H1 (cell line): ENCODE measurements at regions not wholly inside any gene's neighbourhood (a gene's known extent, or its start where the extent isn't known, plus 50 kb on each side); places are given as distances from the start of the nearest gene placed in this dataset.

Experiments
- CTCF ChIA-PET: fragments of 300-600 bp; sonication (Branson Sonifier 250); formaldehyde crosslinking; loops from one replicate; lab custom pipeline; 2021; ENCODE audit not compliant: partially characterized antibody; lab: Charles Lee
- POLR2A ChIA-PET: fragments of 300-600 bp; sonication (Branson Sonifier 250); formaldehyde crosslinking; loops from one replicate; lab custom pipeline; 2021; ENCODE audit warnings: inconsistent platforms; ENCODE audit not compliant: partially characterized antibody; lab: Charles Lee
- DNase-seq, 2 experiments: peaks; one replicate each; pipeline versions ENCODE4 v3.0.0 to v3.0.0-alpha.2; 2010 to 2022; ENCODE audit warnings: low spot score in 2 of 2, low read depth in 1 of 2, mixed read lengths in 1 of 2
- FAIRE-seq: peaks from 2 replicates; lab custom pipeline; 2011; peaks lifted over from hg19 to GRCh38; lab: Jason Lieb, UNC
- H2AFZ ChIP-seq: 2 replicates; pipeline ENCODE4 v1.8.1; 2012; ENCODE audit warnings: low read length, inconsistent platforms
- H2AK5ac ChIP-seq: 2 replicates; pipeline ENCODE4 v1.6.1; 2013; ENCODE audit warnings: low read depth, low read length
- H2BK120ac ChIP-seq: replicated peaks from 2 replicates; pipeline ENCODE3; 2013; ENCODE audit warnings: low read depth, low read length, inconsistent platforms
- H2BK12ac ChIP-seq: 2 replicates; pipeline ENCODE4 v1.6.1; 2013; ENCODE audit warnings: low read depth, low read length
- H2BK15ac ChIP-seq: 2 replicates; pipeline ENCODE4 v1.6.1; 2013; ENCODE audit warnings: low read length
- H2BK20ac ChIP-seq: 2 replicates; pipeline ENCODE4 v1.6.1; 2013; ENCODE audit warnings: low read length
- H2BK5ac ChIP-seq: 2 replicates; pipeline ENCODE4 v1.6.1; 2013; ENCODE audit warnings: low read depth, low read length
- H3K14ac ChIP-seq: 2 replicates; pipeline ENCODE4 v1.6.1; 2013; ENCODE audit warnings: inconsistent platforms; ENCODE audit not compliant: insufficient read length
- H3K18ac ChIP-seq: 2 replicates; pipeline ENCODE4 v1.6.1; 2013; ENCODE audit warnings: low read length; ENCODE audit errors: extremely low read depth
- H3K23ac ChIP-seq: 2 replicates; pipeline ENCODE4 v1.6.1; 2013; ENCODE audit warnings: inconsistent platforms; ENCODE audit not compliant: insufficient read length
- H3K23me2 ChIP-seq: 2 replicates; pipeline ENCODE4 v1.6.1; 2013; ENCODE audit warnings: low read depth, low read length
- H3K27ac ChIP-seq: 2 replicates; pipeline ENCODE4 v1.6.1; 2011; ENCODE audit warnings: low read depth, low read length, inconsistent platforms
- H3K27me3 ChIP-seq, 4 experiments: replicated peaks in 1 of 4; 1 replicate in 1 of 4; 2 replicates in 3 of 4; pipeline versions ENCODE4 v1.6.1 to v1.8.1; 2011 to 2013; ENCODE audit warnings: low read length in 3 of 4, mild to moderate bottlenecking in 3 of 4, inconsistent platforms in 2 of 4, mixed read lengths in 2 of 4, moderate library complexity in 1 of 4; ENCODE audit not compliant: control insufficient read depth in 3 of 4, insufficient read depth in 3 of 4; ENCODE audit errors: extremely low read depth in 1 of 4
- H3K36me3 ChIP-seq, 4 experiments: 2 replicates each; pipeline versions ENCODE4 v1.6.1 to v1.8.1; 2011 to 2013; ENCODE audit warnings: mild to moderate bottlenecking in 4 of 4, low read length in 3 of 4, moderate library complexity in 2 of 4, control low read depth in 1 of 4, inconsistent platforms in 1 of 4; ENCODE audit not compliant: insufficient read depth in 4 of 4, control insufficient read depth in 2 of 4
- H3K4ac ChIP-seq: replicated peaks from 2 replicates; pipeline ENCODE3; 2013; ENCODE audit warnings: low read length, low read depth, mixed read lengths, inconsistent platforms; ENCODE audit not compliant: insufficient read length
- H3K4me1 ChIP-seq, 4 experiments: replicated peaks in 1 of 4; 1 replicate in 1 of 4; 2 replicates in 3 of 4; pipeline versions ENCODE4 v1.6.1 to v1.8.1; 2011 to 2013; ENCODE audit warnings: low read length in 3 of 4, inconsistent platforms in 2 of 4, mixed read lengths in 1 of 4; ENCODE audit not compliant: insufficient read depth in 4 of 4, control insufficient read depth in 3 of 4
- H3K4me2 ChIP-seq, 2 experiments: 2 replicates each; pipeline versions ENCODE4 v1.6.1 to v1.8.1; 2011 to 2013; ENCODE audit warnings: low read depth in 2 of 2, low read length in 2 of 2, control low read depth in 1 of 2, inconsistent platforms in 1 of 2, mild to moderate bottlenecking in 1 of 2; ENCODE audit not compliant: insufficient read depth in 1 of 2
- H3K4me3 ChIP-seq, 4 experiments: fragments of 200-600, 300-600 bp in 1 of 4; sonication (generic), shearing (Covaris generic), sonication (Bioruptor Twin) in 1 of 4; 2 replicates each; pipeline versions ENCODE4 v1.5.1 to v1.8.1; 2011 to 2016; ENCODE audit warnings: low read length in 4 of 4, low read depth in 3 of 4, control low read depth in 2 of 4, inconsistent platforms in 2 of 4, mild to moderate bottlenecking in 2 of 4, mixed read lengths in 1 of 4, moderate library complexity in 1 of 4; ENCODE audit not compliant: insufficient read depth in 2 of 4; ENCODE audit errors: extremely low read depth in 1 of 4
- H3K56ac ChIP-seq: replicated peaks from 2 replicates; pipeline ENCODE3; 2013; ENCODE audit warnings: low read depth, mild to moderate bottlenecking, mixed read lengths, low read length, inconsistent platforms; ENCODE audit not compliant: insufficient read length
- H3K79me1 ChIP-seq: 2 replicates; pipeline ENCODE4 v1.6.1; 2013; ENCODE audit warnings: low read depth, low read length, control low read depth
- H3K79me2 ChIP-seq, 2 experiments: 2 replicates each; pipeline versions ENCODE4 v1.6.1 to v1.8.1; 2012 to 2013; ENCODE audit warnings: low read length in 2 of 2, mild to moderate bottlenecking in 2 of 2, inconsistent platforms in 1 of 2; ENCODE audit not compliant: insufficient read depth in 2 of 2, control insufficient read depth in 1 of 2
- H3K9ac ChIP-seq, 4 experiments: replicated peaks in 1 of 4; 1 replicate in 1 of 4; 2 replicates in 3 of 4; pipeline versions ENCODE4 v1.6.1 to v1.8.1; 2011 to 2013; ENCODE audit warnings: low read depth in 3 of 4, low read length in 3 of 4, control low read depth in 2 of 4, mild to moderate bottlenecking in 2 of 4, moderate library complexity in 2 of 4, inconsistent platforms in 1 of 4; ENCODE audit errors: extremely low read depth in 1 of 4
- H3K9me3 ChIP-seq, 2 experiments: 2 replicates each; pipeline versions ENCODE4 v1.6.1 to v1.8.1; 2012 to 2013; ENCODE audit warnings: mild to moderate bottlenecking in 2 of 2, moderate library complexity in 2 of 2, control low read depth in 1 of 2, inconsistent platforms in 1 of 2, low read depth in 1 of 2, low read length in 1 of 2, mixed read lengths in 1 of 2; ENCODE audit not compliant: insufficient read depth in 2 of 2
- H4K20me1 ChIP-seq, 2 experiments: replicated peaks in 1 of 2; 2 replicates each; pipeline versions ENCODE3 to v1.8.1; 2011 to 2013; ENCODE audit warnings: inconsistent platforms in 2 of 2, low read length in 2 of 2, mild to moderate bottlenecking in 1 of 2; ENCODE audit not compliant: insufficient read depth in 2 of 2, control insufficient read depth in 1 of 2
- H4K5ac ChIP-seq: 2 replicates; pipeline ENCODE4 v1.6.1; 2013; ENCODE audit warnings: low read length, low read depth, mixed read lengths, inconsistent platforms; ENCODE audit not compliant: insufficient read length
- H4K8ac ChIP-seq: 2 replicates; pipeline ENCODE4 v1.8.0; 2013; ENCODE audit warnings: mild to moderate bottlenecking, moderate library complexity, low read length, inconsistent platforms; ENCODE audit not compliant: insufficient read depth; ENCODE audit errors: extremely low read depth
- H4K91ac ChIP-seq: replicated peaks from 2 replicates; pipeline ENCODE3; 2013; ENCODE audit warnings: low read length, mixed read lengths, inconsistent platforms; ENCODE audit not compliant: insufficient read length
- EP300 ChIP-seq, 2 experiments: IDR thresholded peaks; 1 replicate in 1 of 2; 2 replicates in 1 of 2; pipeline ENCODE4 v1.6.1; 2011 to 2012; ENCODE audit warnings: low read depth in 2 of 2, low read length in 2 of 2, mild to moderate bottlenecking in 2 of 2, borderline replicate concordance in 1 of 2, inconsistent platforms in 1 of 2, moderate library complexity in 1 of 2
- JUND ChIP-seq: IDR thresholded peaks from 2 replicates; pipeline ENCODE4 v1.6.1; 2011; ENCODE audit warnings: mild to moderate bottlenecking, improper control_type of control experiment, low read length
- NANOG ChIP-seq: IDR thresholded peaks from 2 replicates; pipeline ENCODE4 v1.6.1; 2011; ENCODE audit warnings: low read length, low read depth, mild to moderate bottlenecking, inconsistent platforms; ENCODE audit not compliant: insufficient read depth, poor library complexity, severe bottlenecking
- POU5F1 ChIP-seq: IDR thresholded peaks from 2 replicates; pipeline ENCODE4 v1.6.1; 2011; ENCODE audit warnings: low read depth, mild to moderate bottlenecking, low read length, moderate library complexity
- WGBS, 2 experiments: shearing (Covaris generic) in 1 of 2; methylation state at CpG; one replicate each; pipeline versions ENCODE4 v1.1.6 to v1.1.7; 2013 to 2015; ENCODE audit warnings: low lambda C conversion rate in 2 of 2, mixed read lengths in 2 of 2, inconsistent platforms in 1 of 2, low coverage in 1 of 2, missing lambda C conversion rate in 1 of 2; ENCODE audit not compliant: insufficient replicate concordance in 2 of 2, insufficient coverage in 1 of 2, insufficient read length in 1 of 2; ENCODE audit errors: extremely low coverage in 1 of 2, missing lambda C conversion rate in 1 of 2; 5-methylcytosine and 5-hydroxymethylcytosine counted together

- no peak for TF ChIP-seq POU5F1
- TF ChIP-seq EP300 (IDR thresholded peaks at IDR 0.05; ENCODE audit: borderline replicate concordance in 1 of 2, low read depth in 2 of 2, low read length in 2 of 2), result no peak
- TF ChIP-seq JUND, result no peak
- no peak for TF ChIP-seq NANOG
- no peaks in the 10 kb centered on the region; the same call in 1 of the 2 replicates for H3K79me1 ChIP-seq
- H3K18ac ChIP-seq, result peak overlapping the region; percentile 86
- WGBS, 2 experiments, result 87% methylated on average over 1 of the region's 1 CpG; no CpG with 5 or more reads in 1 of the 2 experiments
- peak overlapping the region; percentile 96 for H2AK5ac ChIP-seq
- H3K4me3 ChIP-seq, result no peak overlapping the region
- H3K4me1 ChIP-seq, result peaks cover 0 to 13% (median 2%) of the 10 kb centered on the region in 4 experiments; a peak in 4 of 7 replicates
- no peak overlapping the region for H3K14ac ChIP-seq
- H4K8ac ChIP-seq, result no peak overlapping the region; the same call in 1 of the 2 replicates
- ChIA-PET CTCF (interaction anchor here (0.6 kb wide), 1 partner anchor 120 kb away, joined by 3 read pairs; no protein-coding TSS in a partner anchor), POLR2A (no interaction called here)
- H3K4me2 ChIP-seq, result peak overlapping the region in 1 of 2 experiments; percentile 90; a peak in 2 of 4 replicates
- H2BK15ac ChIP-seq, result no peak overlapping the region; the same call in 1 of the 2 replicates
- H2BK12ac ChIP-seq, result peak overlapping the region; percentile 95
- peak overlapping the region; percentile 31 for H4K91ac ChIP-seq
- peak overlapping the region; percentile 47; the same call in 1 of the 2 replicates for H3K27ac ChIP-seq
- no peak overlapping the region for H2AFZ ChIP-seq
- H2BK20ac ChIP-seq, result peak overlapping the region; percentile 25; the same call in 1 of the 2 replicates
- peaks cover 0 to 13% of the 10 kb centered on the region in 2 experiments; a peak in 3 of 4 replicates for H3K79me2 ChIP-seq
- no peak overlapping the region for H3K56ac ChIP-seq
- no peak for DNase-seq
- H4K5ac ChIP-seq, result peak overlapping the region; percentile 37
- H2BK5ac ChIP-seq, result peak overlapping the region; percentile 92
- no peaks in the 10 kb centered on the region for H4K20me1 ChIP-seq
- H3K27me3 ChIP-seq, result no peaks in the 10 kb centered on the region
- H3K36me3 ChIP-seq, result peaks cover 0 to 11% (median 0%) of the 10 kb centered on the region in 4 experiments; a peak in 2 of 8 replicates
- FAIRE-seq, result no peak
- peaks cover 5% of the 10 kb centered on the region; the same call in 1 of the 2 replicates for H3K23me2 ChIP-seq
- no peak overlapping the region for H3K23ac ChIP-seq
- H3K9me3 ChIP-seq, result no peaks in the 10 kb centered on the region
- peak overlapping the region; percentile 47 for H3K4ac ChIP-seq
- H3K9ac ChIP-seq, result no peak overlapping the region; a peak in 1 of 7 replicates
- peak overlapping the region; percentile 91 for H2BK120ac ChIP-seq
These were observed 180.8 kb downstream of the RASEF start for GRCh38 chr9:82882138-82882537.
